NCI-H1417 treated with DMSO at 0.1 percent for 48 hours (cell line): ENCODE measurements at regions not wholly inside any gene's neighbourhood (a gene's known extent, or its start where the extent isn't known, plus 50 kb on each side); places are given as distances from the start of the nearest gene placed in this dataset.

Experiments used
- DNase-seq: peaks from one replicate; lab custom pipeline; 2025; lab: John Stamatoyannopoulos, UW

DNA sequence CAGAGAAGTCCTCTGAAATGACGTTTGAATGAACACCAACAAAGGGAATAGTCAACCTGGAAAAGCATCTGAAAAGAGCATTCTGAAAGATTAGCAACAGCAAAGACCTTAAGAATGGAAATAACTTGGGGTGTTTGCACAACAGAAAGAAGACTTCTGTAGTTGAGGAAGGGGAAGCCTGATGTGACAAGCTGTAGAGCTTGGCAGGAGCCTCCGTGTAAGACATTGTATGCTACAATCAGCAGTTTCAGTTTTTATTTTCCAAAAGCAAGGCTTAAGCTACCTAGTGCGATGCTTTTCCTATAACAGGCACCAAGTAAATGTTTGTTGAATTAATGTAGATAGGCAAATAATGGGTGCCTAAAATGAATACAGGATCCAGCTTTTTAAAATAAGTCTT is 484.0 kb downstream of the SPRY1 start:
- DNase-seq, result no peak

GRCh38 chr4:123884922-123885321 is 488.3 kb downstream of the SPRY1 start:
- no peak for DNase-seq

GRCh38 chr4:123889507-123889906 is 492.9 kb downstream of the SPRY1 start:
- no peak for DNase-seq

GRCh38 chr4:123890889-123891288 is 494.3 kb downstream of the SPRY1 start:
- DNase-seq, result no peak

DNA sequence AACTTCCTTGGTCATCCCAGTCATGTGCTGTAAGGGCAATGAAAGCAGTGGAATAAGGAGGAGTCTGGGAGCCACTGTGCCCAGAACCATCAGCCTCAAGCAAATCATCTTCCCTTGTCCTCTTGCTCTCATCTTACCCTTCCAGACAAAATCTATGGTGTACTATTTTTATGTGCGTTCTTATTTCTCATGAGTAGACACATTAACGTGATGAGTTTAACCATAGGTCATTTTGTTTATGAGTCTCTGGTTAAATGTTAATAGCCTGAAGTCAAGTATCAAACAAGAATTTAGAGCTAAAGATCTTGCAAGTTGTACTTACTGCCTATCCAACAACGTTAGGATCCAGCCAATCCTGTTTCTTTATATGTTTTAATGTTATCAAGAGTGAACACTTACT is 495.3 kb downstream of the SPRY1 start:
- no peak for DNase-seq

- DNase-seq, result no peak
Measured at GRCh38 chr4:123892368-123892976, 495.9 kb downstream of the SPRY1 start.

GRCh38 chr4:123893011-123893981 is 496.7 kb downstream of the SPRY1 start:
- no peak for DNase-seq

GRCh38 chr4:123896446-123897071 is 500.0 kb downstream of the SPRY1 start:
- DNase-seq, result no peak

GRCh38 chr4:123898946-123899666 is 502.5 kb downstream of the SPRY1 start:
- DNase-seq, result no peak

- no peak for DNase-seq
Measured at GRCh38 chr4:123904882-123905281, 508.3 kb downstream of the SPRY1 start.

DNA sequence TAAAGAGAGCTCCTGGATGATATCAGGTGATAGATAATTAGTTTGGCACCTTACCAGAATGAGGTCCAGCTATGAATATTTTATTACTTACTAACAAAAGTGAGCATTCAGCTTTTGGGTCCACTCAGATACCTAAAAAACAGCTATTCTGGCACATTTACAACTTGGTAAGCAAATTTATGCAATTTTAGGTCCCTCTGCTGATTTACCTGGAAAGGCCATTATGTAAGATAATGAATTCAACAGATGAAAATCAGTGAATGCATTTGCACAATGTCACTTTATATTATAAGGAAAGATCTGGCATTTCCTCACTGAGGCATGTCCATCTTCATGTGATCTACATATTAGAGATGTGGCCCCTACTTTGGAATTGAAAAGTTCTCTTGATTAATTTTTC is 517.0 kb downstream of the SPRY1 start:
- DNase-seq, result no peak

DNA sequence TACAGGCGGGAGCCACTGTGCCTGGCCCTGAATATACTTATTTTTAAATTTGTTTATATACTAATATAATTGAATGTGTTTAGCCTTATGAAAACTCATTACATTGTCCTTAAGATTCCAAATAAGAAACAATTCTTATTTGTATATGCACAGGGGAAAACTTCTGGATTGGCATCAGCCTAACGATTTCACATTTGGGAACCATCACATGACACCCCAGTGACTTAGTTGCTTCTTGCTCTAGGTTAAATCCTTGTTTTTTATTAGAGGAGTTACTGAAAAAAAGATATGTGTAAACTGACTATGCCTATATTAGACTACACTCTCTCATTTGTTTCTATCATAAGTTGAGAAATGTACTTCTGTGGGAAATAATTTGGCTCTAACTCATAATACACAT is 520.2 kb downstream of the SPRY1 start:
- no peak for DNase-seq

- DNase-seq, result no peak
Measured at GRCh38 chr4:123919576-123920098, 523.0 kb downstream of the SPRY1 start.

GRCh38 chr4:123921339-123921738 is 524.7 kb downstream of the SPRY1 start:
- DNase-seq, result no peak

DNA sequence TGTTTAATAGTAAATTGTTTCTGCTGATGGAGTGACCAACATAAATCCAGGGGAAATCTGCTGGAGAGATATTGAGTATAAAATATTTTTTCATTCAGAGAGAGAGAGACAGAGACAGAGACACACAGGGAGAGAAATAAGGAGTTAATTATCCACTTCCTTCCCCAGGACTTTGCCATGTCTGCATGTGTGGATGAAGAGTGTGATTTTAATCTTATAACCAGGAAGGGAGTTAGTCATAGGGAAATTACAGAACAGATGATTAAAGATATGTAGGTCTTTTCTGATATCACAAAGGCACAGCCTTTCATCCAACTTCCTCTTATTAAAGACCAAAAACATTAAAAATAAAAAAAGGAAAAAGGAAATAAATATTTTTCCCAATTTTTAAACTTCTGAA is 526.3 kb downstream of the SPRY1 start:
- no peak for DNase-seq

GRCh38 chr4:123924536-123924935 is 527.9 kb downstream of the SPRY1 start:
- no peak for DNase-seq

- no peak for DNase-seq
Measured at GRCh38 chr4:123929565-123929964, 533.0 kb downstream of the SPRY1 start.

DNA sequence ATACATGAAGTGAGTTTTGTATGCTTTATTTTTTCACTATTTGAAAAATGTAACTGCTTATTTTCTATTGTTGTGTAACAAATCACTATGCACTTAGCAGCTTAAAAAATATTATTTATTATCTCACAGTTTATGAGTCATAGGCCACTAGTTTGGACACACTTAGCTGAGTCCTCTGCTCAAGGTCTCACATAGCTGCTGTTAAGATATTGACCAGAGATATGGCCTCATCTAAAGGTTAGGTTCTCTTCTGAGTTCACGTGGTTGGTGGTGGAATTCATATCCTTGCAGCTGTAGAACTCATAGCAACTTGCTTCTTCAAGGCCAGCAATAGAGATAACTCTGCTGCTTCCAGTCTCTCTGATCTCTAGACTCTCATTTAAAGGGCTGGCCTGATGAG is 534.4 kb downstream of the SPRY1 start:
- DNase-seq, result no peak

DNA sequence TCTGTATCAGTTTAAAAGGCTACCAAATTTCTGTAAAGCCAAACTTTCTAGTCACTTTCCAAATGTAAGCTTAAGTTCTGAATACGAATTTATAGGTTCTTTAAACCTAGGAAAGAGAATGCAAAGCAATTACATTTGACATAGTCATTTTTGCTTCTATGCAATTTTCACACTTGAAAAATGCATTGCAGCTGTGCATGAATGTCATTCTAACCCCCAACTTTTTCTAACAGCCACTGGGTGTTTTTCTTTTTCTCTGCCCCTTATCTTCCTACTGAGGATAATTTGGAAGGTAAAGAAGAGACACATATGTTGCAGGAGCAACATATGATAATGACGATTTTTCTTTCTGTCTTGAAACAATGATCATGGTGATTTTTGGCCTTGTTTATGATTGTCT is 537.5 kb downstream of the SPRY1 start:
- no peak for DNase-seq

- DNase-seq, result no peak
Measured at GRCh38 chr4:123936621-123937043, 540.0 kb downstream of the SPRY1 start.

DNA sequence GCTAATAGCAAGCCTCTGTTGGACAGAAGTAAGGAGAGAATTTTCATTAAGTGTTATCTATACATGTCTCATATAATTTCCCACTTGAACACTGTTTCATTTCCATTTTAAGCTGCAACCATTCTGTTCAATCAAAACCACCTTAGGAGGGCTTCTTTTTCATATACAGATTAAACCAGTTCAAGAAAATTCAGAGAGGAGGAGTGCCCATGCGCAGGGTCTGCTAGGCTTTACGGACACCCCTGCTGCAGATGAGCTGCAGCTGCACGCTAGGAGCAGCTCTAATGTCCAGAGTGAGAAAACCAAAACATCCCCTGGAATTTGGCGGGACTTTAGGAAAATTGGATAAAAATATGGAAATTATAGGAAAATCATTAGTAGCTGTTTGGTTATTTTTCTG is 541.0 kb downstream of the SPRY1 start:
- no peak for DNase-seq

DNA sequence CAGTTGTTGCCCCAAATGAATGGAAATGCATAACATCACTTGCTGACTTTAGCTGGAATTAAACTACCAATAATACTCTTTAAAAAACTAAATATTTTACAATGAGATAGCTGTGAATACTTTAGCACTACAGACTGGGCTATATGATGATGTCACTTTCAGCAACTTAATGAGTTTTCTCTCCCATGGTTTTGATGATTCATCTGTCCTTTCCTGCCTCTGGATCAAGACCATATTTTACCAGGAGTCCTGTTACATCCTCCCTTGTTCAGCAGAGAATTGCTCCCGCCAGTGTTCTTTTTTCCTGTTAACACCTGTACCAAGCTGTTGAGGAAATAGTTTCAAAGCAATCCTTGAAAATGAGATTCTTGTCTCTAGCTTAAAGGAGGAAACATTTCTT is 543.0 kb downstream of the SPRY1 start:
- no peak for DNase-seq
